Adipocyte (in vitro differentiated cells): ENCODE measurements at regions not wholly inside any gene's neighbourhood (a gene's known extent, or its start where the extent isn't known, plus 50 kb on each side); places are given as distances from the start of the nearest gene placed in this dataset.
A peak's percentile ranks its signal among the peaks of the same experiment; 100 is the strongest.

Experiments
- DNase-seq: peaks from one replicate; pipeline ENCODE4 v3.0.0-alpha.2; 2015; ENCODE audit warnings: low read depth
- H3K27me3 ChIP-seq: replicated peaks from 2 replicates; pipeline ENCODE4 v1.7.0; 2013; ENCODE audit warnings: mild to moderate bottlenecking, low read length, moderate library complexity; ENCODE audit not compliant: control insufficient read depth, insufficient read depth
- H3K36me3 ChIP-seq: 2 replicates; pipeline ENCODE4 v1.7.0; 2013; ENCODE audit warnings: low read length, mild to moderate bottlenecking, moderate library complexity; ENCODE audit not compliant: control insufficient read depth, insufficient read depth, severe bottlenecking
- H3K4me1 ChIP-seq: 2 replicates; pipeline ENCODE4 v1.7.0; 2013; ENCODE audit warnings: mild to moderate bottlenecking, low read length, moderate library complexity; ENCODE audit not compliant: control insufficient read depth, insufficient read depth
- H3K4me3 ChIP-seq: 2 replicates; pipeline ENCODE4 v1.7.0; 2013; ENCODE audit warnings: mild to moderate bottlenecking, low read length, moderate library complexity
- H3K9ac ChIP-seq: 2 replicates; pipeline ENCODE4 v1.7.0; 2013; ENCODE audit warnings: mild to moderate bottlenecking, low read length, moderate library complexity
- H3K9me3 ChIP-seq: 2 replicates; pipeline ENCODE4 v1.7.0; 2013; ENCODE audit warnings: mild to moderate bottlenecking, low read length, moderate library complexity; ENCODE audit not compliant: control insufficient read depth

DNA sequence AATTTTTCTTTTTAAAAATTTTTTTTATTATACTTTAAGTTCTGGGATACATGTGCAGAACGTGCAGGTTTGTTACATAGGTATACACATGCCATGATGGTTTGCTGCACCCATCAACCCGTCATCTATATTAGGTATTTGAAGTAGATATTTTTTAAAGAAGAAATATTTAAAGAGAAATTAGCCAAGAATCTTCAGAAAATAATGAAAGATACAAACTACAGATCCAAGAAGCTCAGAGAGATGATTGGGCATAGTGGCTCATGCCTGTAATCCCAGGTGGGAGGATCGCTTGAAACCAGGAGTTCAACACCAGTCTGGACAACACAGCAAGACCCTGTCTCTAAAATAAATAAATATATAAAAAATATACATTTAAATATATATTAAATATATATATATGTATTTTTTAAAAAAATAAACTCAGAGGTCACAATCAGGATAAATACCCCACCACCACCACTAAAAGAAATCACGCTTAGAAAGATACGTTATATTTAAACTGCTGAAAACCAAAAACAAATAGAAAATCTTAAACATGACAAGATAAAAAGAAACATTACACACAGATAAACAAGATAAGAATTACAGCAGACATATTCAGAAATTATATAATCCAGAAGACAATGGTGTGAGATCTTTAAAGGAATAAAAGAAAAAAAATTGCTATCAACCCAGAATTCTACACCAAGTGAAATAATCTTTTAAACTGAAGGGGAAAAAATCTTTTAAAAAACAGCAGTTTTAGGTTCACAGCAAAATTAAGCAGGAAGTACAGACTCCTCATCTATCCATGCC lies 57.5 kb downstream of the CSF2 start:
- no peak for DNase-seq
- no peaks in the 10 kb centered on the region for H3K36me3 ChIP-seq
- no peaks in the 10 kb centered on the region for H3K4me1 ChIP-seq
- H3K9ac ChIP-seq = no peak overlapping the region
- H3K9me3 ChIP-seq = peaks cover 45% of the 10 kb centered on the region
- no peak overlapping the region for H3K4me3 ChIP-seq
- no peaks in the 10 kb centered on the region for H3K27me3 ChIP-seq

- peaks cover 42% of the 10 kb centered on the region for H3K9me3 ChIP-seq
- H3K4me1 ChIP-seq = peaks cover 2% of the 10 kb centered on the region
- no peak for DNase-seq
- no peak overlapping the region for H3K9ac ChIP-seq
- H3K36me3 ChIP-seq = no peaks in the 10 kb centered on the region
- H3K4me3 ChIP-seq = no peak overlapping the region
- no peaks in the 10 kb centered on the region for H3K27me3 ChIP-seq
These were observed 58.5 kb downstream of the CSF2 start for GRCh38 chr5:132132138-132132537.

DNA sequence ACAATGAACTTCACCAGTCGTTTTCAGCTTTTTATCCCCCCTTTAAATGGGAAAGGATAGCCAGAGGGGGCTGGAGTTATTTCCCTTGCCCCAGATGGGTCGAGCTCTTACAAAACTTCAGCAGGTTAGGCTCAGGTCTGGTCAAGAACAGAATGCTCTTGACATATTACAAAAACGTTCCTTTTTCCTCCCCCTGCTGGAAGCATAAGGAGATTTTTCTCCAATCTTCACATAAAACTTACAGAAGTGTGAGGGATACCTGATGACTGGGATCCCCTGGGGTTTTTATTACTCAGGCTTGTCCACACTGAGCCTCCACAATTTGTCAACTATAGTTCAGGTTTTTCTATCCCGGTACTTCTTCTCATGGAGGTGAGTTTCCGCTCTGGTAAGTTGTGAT lies 60.8 kb downstream of the CSF2 start:
- H3K36me3 ChIP-seq = no peaks in the 10 kb centered on the region
- H3K9me3 ChIP-seq = peaks cover 33% of the 10 kb centered on the region
- no peak overlapping the region for H3K4me3 ChIP-seq
- no peak for DNase-seq
- no peaks in the 10 kb centered on the region for H3K27me3 ChIP-seq
- peaks cover 6% of the 10 kb centered on the region for H3K4me1 ChIP-seq
- no peak overlapping the region for H3K9ac ChIP-seq

- Histone ChIP-seq H3K9me3 (peaks cover 34% of the 10 kb centered on the region), H3K4me3 (no peak overlapping the region), H3K27me3 (no peaks in the 10 kb centered on the region), H3K36me3 (no peaks in the 10 kb centered on the region), H3K4me1 (peaks cover 6% of the 10 kb centered on the region), H3K9ac (no peak overlapping the region)
- peak; percentile 65 for DNase-seq
These were observed 63.3 kb downstream of the CSF2 start for GRCh38 chr5:132136906-132137305.

- H3K4me3 ChIP-seq = peak overlapping the region; percentile 26
- no peak overlapping the region for H3K9ac ChIP-seq
- no peaks in the 10 kb centered on the region for H3K27me3 ChIP-seq
- peak; percentile 9 for DNase-seq
- H3K4me1 ChIP-seq = peaks cover 6% of the 10 kb centered on the region
- H3K9me3 ChIP-seq = peaks cover 35% of the 10 kb centered on the region
- no peaks in the 10 kb centered on the region for H3K36me3 ChIP-seq
These were observed 64.7 kb downstream of the CSF2 start for GRCh38 chr5:132138260-132138659.
